ENCODE measurements at regions not wholly inside any gene's neighbourhood (a gene's known extent, or its start where the extent isn't known, plus 50 kb on each side); places are given as distances from the start of the nearest gene placed in this dataset.
"Not testable (repeated sequence)": the region's sequence is repeated elsewhere in the genome, so short reads cannot be mapped to it uniquely, and the experiment has no call there.

GRCh38 chr5:130424341-130424740 lies 520.1 kb downstream of the CHSY3 start:
- Histone ChIP-seq H3K27ac (ENCODE audit: low read length) (no peak overlapping the region), H3K9me3 (ENCODE audit: control insufficient read depth in 2 of 2, low read length in 2 of 2) (peaks cover 0 to 3% of the 10 kb centered on the region in 2 donors), H3K9ac (ENCODE audit: low read length in 2 of 2) (no peak overlapping the region), H3K27me3 (ENCODE audit: control insufficient read depth in 1 of 2, insufficient read depth in 2 of 2, low read length in 2 of 2) (no peaks in the 10 kb centered on the region), H3K36me3 (ENCODE audit: control insufficient read depth in 2 of 2, insufficient read depth in 2 of 2, low read length in 2 of 2) (no peaks in the 10 kb centered on the region), H3K4me1 (ENCODE audit: control insufficient read depth, insufficient read depth, low read length) (no peaks in the 10 kb centered on the region), H3K4me3 (ENCODE audit: low read length in 2 of 2) (no peak overlapping the region)

- no peak overlapping the region for H3K4me3 ChIP-seq (ENCODE audit: low read length in 2 of 2)
- H3K27me3 ChIP-seq (ENCODE audit: control insufficient read depth in 1 of 2, insufficient read depth in 2 of 2, low read length in 2 of 2), result no peaks in the 10 kb centered on the region
- H3K9ac ChIP-seq (ENCODE audit: low read length in 2 of 2), result no peak overlapping the region
- H3K9me3 ChIP-seq (ENCODE audit: control insufficient read depth in 2 of 2, low read length in 2 of 2), result no peaks in the 10 kb centered on the region
- no peak overlapping the region for H3K27ac ChIP-seq (ENCODE audit: low read length)
- H3K36me3 ChIP-seq (ENCODE audit: control insufficient read depth in 2 of 2, insufficient read depth in 2 of 2, low read length in 2 of 2), result no peaks in the 10 kb centered on the region
- H3K4me1 ChIP-seq (ENCODE audit: control insufficient read depth, insufficient read depth, low read length), result no peaks in the 10 kb centered on the region
Measured at GRCh38 chr5:130402906-130403305, 498.6 kb downstream of the CHSY3 start.

- H3K9ac ChIP-seq (ENCODE audit: low read length in 2 of 2), result no peak overlapping the region
- H3K36me3 ChIP-seq (ENCODE audit: control insufficient read depth in 2 of 2, insufficient read depth in 2 of 2, low read length in 2 of 2), result no peaks in the 10 kb centered on the region
- H3K27ac ChIP-seq (ENCODE audit: low read length), result no peak overlapping the region
- H3K27me3 ChIP-seq (ENCODE audit: control insufficient read depth in 1 of 2, insufficient read depth in 2 of 2, low read length in 2 of 2), result no peaks in the 10 kb centered on the region
- H3K4me1 ChIP-seq (ENCODE audit: control insufficient read depth, insufficient read depth, low read length), result no peaks in the 10 kb centered on the region
- no peaks in the 10 kb centered on the region for H3K9me3 ChIP-seq (ENCODE audit: control insufficient read depth in 2 of 2, low read length in 2 of 2)
- no peak overlapping the region for H3K4me3 ChIP-seq (ENCODE audit: low read length in 2 of 2)
Measured at GRCh38 chr5:130400091-130400490, 495.8 kb downstream of the CHSY3 start.

- no peaks in the 10 kb centered on the region for H3K4me1 ChIP-seq (ENCODE audit: control insufficient read depth, insufficient read depth, low read length)
- H3K27ac ChIP-seq (ENCODE audit: low read length), result no peak overlapping the region
- H3K27me3 ChIP-seq (ENCODE audit: control insufficient read depth in 1 of 2, insufficient read depth in 2 of 2, low read length in 2 of 2), result no peaks in the 10 kb centered on the region
- H3K36me3 ChIP-seq (ENCODE audit: control insufficient read depth in 2 of 2, insufficient read depth in 2 of 2, low read length in 2 of 2), result no peaks in the 10 kb centered on the region
- no peaks in the 10 kb centered on the region for H3K9me3 ChIP-seq (ENCODE audit: control insufficient read depth in 2 of 2, low read length in 2 of 2)
- no peak overlapping the region for H3K4me3 ChIP-seq (ENCODE audit: low read length in 2 of 2)
- no peak overlapping the region for H3K9ac ChIP-seq (ENCODE audit: low read length in 2 of 2)
Measured at GRCh38 chr5:130398825-130399224, 494.6 kb downstream of the CHSY3 start.

- not testable (repeated sequence) for H3K27ac ChIP-seq (ENCODE audit: low read length); H3K4me1 ChIP-seq (ENCODE audit: control insufficient read depth, insufficient read depth, low read length); H3K4me3 ChIP-seq (ENCODE audit: low read length in 2 of 2); H3K9me3 ChIP-seq (ENCODE audit: control insufficient read depth in 2 of 2, low read length in 2 of 2); H3K9ac ChIP-seq (ENCODE audit: low read length in 2 of 2); H3K27me3 ChIP-seq (ENCODE audit: control insufficient read depth in 1 of 2, insufficient read depth in 2 of 2, low read length in 2 of 2); H3K36me3 ChIP-seq (ENCODE audit: control insufficient read depth in 2 of 2, insufficient read depth in 2 of 2, low read length in 2 of 2)
Measured at GRCh38 chr5:130397727-130398126, 493.5 kb downstream of the CHSY3 start.

- H3K9me3 ChIP-seq (ENCODE audit: control insufficient read depth in 2 of 2, low read length in 2 of 2), result no peaks in the 10 kb centered on the region
- H3K4me1 ChIP-seq (ENCODE audit: control insufficient read depth, insufficient read depth, low read length), result no peaks in the 10 kb centered on the region
- H3K36me3 ChIP-seq (ENCODE audit: control insufficient read depth in 2 of 2, insufficient read depth in 2 of 2, low read length in 2 of 2), result no peaks in the 10 kb centered on the region
- H3K4me3 ChIP-seq (ENCODE audit: low read length in 2 of 2), result no peak overlapping the region
- no peak overlapping the region for H3K9ac ChIP-seq (ENCODE audit: low read length in 2 of 2)
- no peaks in the 10 kb centered on the region for H3K27me3 ChIP-seq (ENCODE audit: control insufficient read depth in 1 of 2, insufficient read depth in 2 of 2, low read length in 2 of 2)
- H3K27ac ChIP-seq (ENCODE audit: low read length), result no peak overlapping the region
Measured at GRCh38 chr5:130397132-130397531, 492.9 kb downstream of the CHSY3 start.

GRCh38 chr5:130391727-130392264 lies 487.5 kb downstream of the CHSY3 start:
- H3K4me1 ChIP-seq (ENCODE audit: control insufficient read depth, insufficient read depth, low read length); H3K36me3 ChIP-seq (ENCODE audit: control insufficient read depth in 2 of 2, insufficient read depth in 2 of 2, low read length in 2 of 2); H3K27ac ChIP-seq (ENCODE audit: low read length); H3K9ac ChIP-seq (ENCODE audit: low read length in 2 of 2); H3K27me3 ChIP-seq (ENCODE audit: control insufficient read depth in 1 of 2, insufficient read depth in 2 of 2, low read length in 2 of 2); H3K4me3 ChIP-seq (ENCODE audit: low read length in 2 of 2); H3K9me3 ChIP-seq (ENCODE audit: control insufficient read depth in 2 of 2, low read length in 2 of 2): not testable (repeated sequence)

- Histone ChIP-seq H3K36me3 (ENCODE audit: control insufficient read depth in 2 of 2, insufficient read depth in 2 of 2, low read length in 2 of 2) (no peaks in the 10 kb centered on the region), H3K4me3 (ENCODE audit: low read length in 2 of 2) (no peak overlapping the region), H3K9me3 (ENCODE audit: control insufficient read depth in 2 of 2, low read length in 2 of 2) (no peaks in the 10 kb centered on the region), H3K9ac (ENCODE audit: low read length in 2 of 2) (no peak overlapping the region), H3K27ac (ENCODE audit: low read length) (no peak overlapping the region), H3K4me1 (ENCODE audit: control insufficient read depth, insufficient read depth, low read length) (no peaks in the 10 kb centered on the region), H3K27me3 (ENCODE audit: control insufficient read depth in 1 of 2, insufficient read depth in 2 of 2, low read length in 2 of 2) (no peaks in the 10 kb centered on the region)
Measured at GRCh38 chr5:130386155-130386554, 481.9 kb downstream of the CHSY3 start.

GRCh38 chr5:130385656-130386055 lies 481.4 kb downstream of the CHSY3 start:
- Histone ChIP-seq H3K9ac (ENCODE audit: low read length in 2 of 2) (no peak overlapping the region), H3K27me3 (ENCODE audit: control insufficient read depth in 1 of 2, insufficient read depth in 2 of 2, low read length in 2 of 2) (no peaks in the 10 kb centered on the region)

GRCh38 chr5:130365956-130366355 lies 461.7 kb downstream of the CHSY3 start:
- Histone ChIP-seq H3K4me1 (ENCODE audit: control insufficient read depth, insufficient read depth, low read length) (no peaks in the 10 kb centered on the region), H3K4me3 (ENCODE audit: low read length in 2 of 2) (no peak overlapping the region), H3K27me3 (ENCODE audit: control insufficient read depth in 1 of 2, insufficient read depth in 2 of 2, low read length in 2 of 2) (no peaks in the 10 kb centered on the region), H3K9me3 (ENCODE audit: control insufficient read depth in 2 of 2, low read length in 2 of 2) (no peaks in the 10 kb centered on the region), H3K27ac (ENCODE audit: low read length) (no peak overlapping the region), H3K9ac (ENCODE audit: low read length in 2 of 2) (no peak overlapping the region), H3K36me3 (ENCODE audit: control insufficient read depth in 2 of 2, insufficient read depth in 2 of 2, low read length in 2 of 2) (no peaks in the 10 kb centered on the region)

More at GRCh38 chr5:130385656-130386055, 481.4 kb downstream of the CHSY3 start:
- Histone ChIP-seq H3K4me1 (ENCODE audit: control insufficient read depth, insufficient read depth, low read length) (no peaks in the 10 kb centered on the region), H3K27ac (ENCODE audit: low read length) (no peak overlapping the region), H3K36me3 (ENCODE audit: control insufficient read depth in 2 of 2, insufficient read depth in 2 of 2, low read length in 2 of 2) (no peaks in the 10 kb centered on the region), H3K9me3 (ENCODE audit: control insufficient read depth in 2 of 2, low read length in 2 of 2) (no peaks in the 10 kb centered on the region), H3K4me3 (ENCODE audit: low read length in 2 of 2) (no peak overlapping the region)

- H3K9me3 ChIP-seq (ENCODE audit: control insufficient read depth in 2 of 2, low read length in 2 of 2), result no peaks in the 10 kb centered on the region
- no peaks in the 10 kb centered on the region for H3K27me3 ChIP-seq (ENCODE audit: control insufficient read depth in 1 of 2, insufficient read depth in 2 of 2, low read length in 2 of 2)
- H3K27ac ChIP-seq (ENCODE audit: low read length), result no peak overlapping the region
- H3K4me3 ChIP-seq (ENCODE audit: low read length in 2 of 2), result no peak overlapping the region
- H3K9ac ChIP-seq (ENCODE audit: low read length in 2 of 2), result no peak overlapping the region
- no peaks in the 10 kb centered on the region for H3K4me1 ChIP-seq (ENCODE audit: control insufficient read depth, insufficient read depth, low read length)
- no peaks in the 10 kb centered on the region for H3K36me3 ChIP-seq (ENCODE audit: control insufficient read depth in 2 of 2, insufficient read depth in 2 of 2, low read length in 2 of 2)
Measured at GRCh38 chr5:130350131-130350530, 445.9 kb downstream of the CHSY3 start.

Measured in stomach smooth muscle (tissue), 2 donors.